Stimulated activated CD4-positive, alpha-beta T cell treated with anti-CD3 and anti-CD28 coated beads, TNF-alpha, amount 100 ng/mL, for 4 hours (primary cell): ENCODE measurements at regions not wholly inside any gene's neighbourhood (a gene's known extent, or its start where the extent isn't known, plus 50 kb on each side); places are given as distances from the start of the nearest gene placed in this dataset.
"Not testable (repeated sequence)": the region's sequence is repeated elsewhere in the genome, so short reads cannot be mapped to it uniquely, and the experiment has no call there.

Experiments used
- DNase-seq, 3 experiments: peaks; one replicate each; pipeline ENCODE4 v3.0.0-alpha.2; 2020; ENCODE audit warnings: low read depth in 3 of 3

DNA sequence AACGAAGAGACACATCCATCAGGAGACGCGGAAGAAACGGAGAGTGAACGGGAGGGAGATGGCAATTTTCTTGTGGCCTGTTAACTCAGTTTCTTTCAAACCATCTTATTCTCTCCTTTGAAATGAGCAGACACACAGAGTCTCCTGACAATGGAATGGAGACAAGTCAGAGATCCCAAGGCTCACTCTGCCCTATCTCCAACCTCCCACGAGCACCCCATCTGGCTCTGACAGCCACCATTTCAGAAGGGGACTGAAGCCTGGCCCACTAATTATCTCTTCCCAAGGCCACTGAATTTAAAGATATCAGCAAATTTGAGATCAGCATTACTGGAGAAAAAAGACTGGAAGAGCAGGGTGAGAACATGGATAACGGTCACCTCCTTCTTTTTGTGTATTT is 215.6 kb downstream of the DHX15 start:
- no peak for DNase-seq

DNA sequence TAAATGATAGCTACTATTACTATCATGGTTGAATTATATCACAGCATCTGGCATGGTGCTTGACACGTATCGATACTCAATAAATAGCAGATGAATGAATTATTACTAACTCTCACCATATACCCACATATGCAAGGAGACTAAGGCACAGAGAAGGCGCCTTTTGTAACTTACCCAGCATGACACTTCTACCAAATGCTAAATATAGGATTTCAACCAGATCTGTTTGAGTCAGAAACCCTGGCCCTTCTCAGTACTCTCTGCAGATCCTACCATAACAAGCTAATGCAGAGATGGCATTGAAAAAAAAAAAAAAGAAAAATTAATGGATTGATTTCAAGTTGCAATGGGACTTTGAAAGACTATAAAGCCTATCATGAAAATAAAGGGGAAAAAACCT is 219.5 kb downstream of the DHX15 start:
- DNase-seq: no peak

DNA sequence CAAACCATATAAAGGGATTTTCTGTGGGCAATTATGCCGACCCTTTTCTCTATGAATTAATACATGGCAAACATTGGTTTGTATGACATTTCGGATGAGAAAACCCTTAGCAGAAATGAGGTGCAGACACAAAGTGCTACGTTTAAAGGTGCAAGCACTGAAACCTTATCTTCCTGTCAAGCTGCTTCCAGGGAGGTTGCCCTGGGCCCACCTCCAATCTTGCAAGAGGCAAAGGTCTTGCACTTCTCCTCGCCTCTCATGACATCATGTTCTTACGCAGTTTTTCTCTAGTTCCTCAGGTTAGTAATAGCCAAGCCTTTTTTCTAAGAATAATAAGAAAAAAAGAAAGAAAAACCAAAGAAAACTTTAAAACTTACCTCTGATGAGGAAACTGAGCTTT is 220.1 kb downstream of the DHX15 start:
- no peak for DNase-seq

DNA sequence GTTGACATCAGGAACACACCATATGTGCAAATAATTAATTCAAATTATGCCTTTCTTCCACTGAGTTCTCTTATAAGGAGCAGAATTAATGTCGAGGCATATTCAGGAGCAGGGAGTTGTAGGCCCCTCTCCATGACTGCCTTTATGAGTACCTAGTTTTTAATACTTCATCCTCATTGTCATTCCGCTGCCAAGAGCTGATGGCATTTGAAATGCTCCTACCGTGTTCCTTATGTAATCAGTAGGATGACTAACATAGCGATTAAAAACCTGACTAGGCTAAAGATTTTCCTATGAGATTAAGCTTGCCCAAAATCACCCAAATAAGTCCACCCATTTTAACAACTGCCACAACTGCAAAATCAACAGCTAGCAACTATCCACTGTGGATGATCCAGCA is 220.6 kb downstream of the DHX15 start:
- no peak for DNase-seq

DNA sequence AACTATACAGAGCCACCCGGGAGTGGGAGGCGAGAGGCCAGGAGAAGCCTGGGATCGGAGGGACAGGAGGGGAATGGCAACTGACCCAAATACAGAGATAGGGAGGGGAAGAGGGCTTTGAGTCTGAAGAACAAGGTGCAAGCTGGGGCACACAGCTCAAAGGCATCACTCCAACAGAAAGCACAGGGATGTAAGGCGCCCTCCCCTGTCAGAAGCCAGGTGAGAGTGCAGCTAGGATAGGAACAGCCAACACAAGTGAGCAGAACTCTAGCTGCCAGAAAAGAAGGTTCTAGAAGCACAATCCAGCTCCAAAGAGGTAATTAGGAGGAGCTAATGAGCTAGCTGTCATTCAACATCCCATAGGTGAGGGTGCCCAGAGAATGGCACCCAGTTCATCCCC is 232.2 kb downstream of the DHX15 start:
- no peak for DNase-seq

DNA sequence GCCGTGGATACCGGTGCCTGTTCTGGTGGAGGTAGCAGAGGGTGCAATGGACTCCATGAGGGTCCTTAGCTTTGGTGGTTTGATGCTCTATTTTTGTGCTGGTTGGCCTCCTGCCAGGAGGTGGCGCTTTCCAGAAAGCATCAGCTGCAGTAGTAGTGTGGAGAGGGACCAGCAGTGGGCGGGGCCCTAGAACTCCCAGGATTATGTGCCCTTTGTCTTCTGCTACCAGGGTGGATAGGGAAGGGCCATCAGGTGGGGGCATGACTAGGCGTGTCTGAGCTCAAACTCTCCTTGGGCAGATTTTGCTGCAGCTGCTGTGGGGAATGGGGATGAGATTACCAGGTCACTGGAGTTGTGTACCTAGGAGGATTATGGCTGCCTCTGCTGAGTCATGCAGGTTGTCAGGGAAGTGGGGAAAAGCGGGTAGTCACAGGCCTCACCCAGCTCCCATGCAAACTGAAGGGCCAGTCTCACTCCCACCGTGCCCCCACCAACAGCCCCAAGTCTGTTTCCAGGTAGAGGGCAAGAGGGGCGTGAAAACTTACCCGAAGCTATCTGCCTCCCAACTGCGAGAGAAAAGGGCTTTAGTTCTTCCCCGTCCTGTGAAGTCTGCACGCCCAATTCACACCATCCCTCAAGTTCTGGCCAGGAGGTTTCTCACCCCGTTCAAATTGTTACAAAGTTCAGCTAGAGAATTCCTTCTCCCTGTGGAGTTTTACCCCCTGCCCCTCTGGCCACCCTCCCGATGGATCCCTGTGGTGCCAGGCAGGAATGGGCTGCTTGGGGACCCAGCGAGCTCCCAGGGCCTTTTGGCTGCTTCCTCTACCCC is 235.0 kb downstream of the DHX15 start:
- DNase-seq: not testable (repeated sequence)

DNA sequence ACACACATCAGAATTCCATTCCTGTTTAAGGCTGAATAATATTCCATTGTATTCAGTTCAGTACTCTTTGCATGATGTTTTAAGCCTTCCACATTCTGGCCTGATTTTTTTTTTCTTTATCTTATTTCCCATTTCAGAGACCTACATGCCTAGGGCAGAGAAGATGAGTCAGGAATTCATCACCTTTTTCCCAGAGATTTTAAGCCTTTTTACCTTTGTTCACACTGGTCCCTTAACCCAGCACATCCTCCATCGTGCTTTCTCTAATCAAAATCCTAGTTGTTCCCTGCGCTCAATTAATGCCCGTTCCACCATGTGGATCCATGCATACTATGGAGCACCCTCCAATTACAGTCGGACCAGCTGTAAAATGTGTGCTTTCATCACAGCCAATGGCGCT is 245.1 kb downstream of the DHX15 start:
- no peak for DNase-seq

DNA sequence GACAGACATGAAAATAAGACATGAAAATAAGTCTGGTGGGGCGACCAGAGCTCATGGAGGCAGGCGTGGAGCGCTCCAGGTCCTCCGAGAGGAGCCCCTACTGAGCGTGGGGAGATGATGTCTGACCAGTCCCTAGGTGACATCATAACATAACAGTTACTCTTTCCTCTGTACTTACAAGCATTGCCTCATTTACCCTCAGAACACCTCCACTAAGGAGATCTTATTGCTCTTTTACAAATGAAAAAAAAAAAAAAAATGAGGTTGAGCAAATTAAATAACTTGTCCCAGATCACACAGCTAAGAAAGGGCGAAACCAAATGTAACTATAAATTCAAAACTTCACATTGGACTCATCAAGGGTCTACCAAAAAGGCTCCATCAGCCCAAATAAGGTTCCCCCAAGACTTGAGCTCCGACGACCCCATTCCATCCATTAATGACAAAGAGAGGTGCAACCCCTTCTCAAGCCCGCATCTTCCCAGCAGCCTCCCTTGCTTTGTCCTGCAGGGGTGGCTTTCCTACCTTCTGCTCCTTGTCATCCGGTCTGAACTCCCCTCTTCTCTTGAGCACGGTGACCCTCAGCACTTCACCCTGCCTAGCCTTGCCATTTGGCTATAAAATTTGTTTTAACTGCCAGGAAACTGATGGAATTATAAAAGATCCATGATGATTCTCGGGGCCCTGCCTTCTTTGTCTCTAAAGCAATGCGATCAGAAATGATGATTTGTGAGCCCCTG is 246.7 kb downstream of the DHX15 start:
- DNase-seq: no peak

DNA sequence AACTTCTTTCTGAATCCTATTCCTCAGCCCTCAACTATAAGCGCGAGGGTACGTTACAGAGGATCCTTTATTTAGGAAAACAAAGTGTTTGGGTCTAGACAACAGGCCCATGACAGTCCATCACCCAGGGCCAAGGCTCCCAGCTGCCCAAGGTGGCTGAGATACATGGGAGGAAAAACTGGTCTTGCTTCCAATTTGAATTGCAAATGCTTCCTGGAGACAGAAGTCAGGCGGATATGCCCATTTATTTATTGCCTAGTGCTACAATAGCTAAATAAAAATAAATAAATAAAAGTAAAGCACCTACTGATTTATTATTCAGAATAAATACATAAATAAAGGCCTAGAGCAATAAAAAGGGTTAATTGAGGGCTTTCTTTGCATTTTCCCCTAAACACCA is 248.7 kb downstream of the DHX15 start:
- DNase-seq: no peak

DNA sequence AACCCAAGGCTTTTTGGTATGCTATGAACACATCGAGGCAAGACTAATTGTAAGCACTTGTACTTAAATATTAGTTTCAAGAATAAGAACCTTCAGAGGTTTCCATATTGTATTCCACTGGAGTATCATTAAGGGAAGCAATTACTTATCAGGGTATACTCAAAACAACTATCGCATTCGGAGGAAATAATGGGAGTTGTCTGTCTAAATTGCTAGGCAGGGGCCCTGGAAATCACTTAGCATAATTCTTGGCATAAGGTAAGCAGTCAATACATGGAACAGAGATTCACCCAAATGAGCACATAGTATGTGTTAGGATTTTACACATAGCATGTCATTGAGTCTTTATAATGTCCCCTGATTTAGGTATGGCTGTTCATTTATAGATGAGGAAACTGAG is 249.4 kb downstream of the DHX15 start:
- no peak for DNase-seq

DNA sequence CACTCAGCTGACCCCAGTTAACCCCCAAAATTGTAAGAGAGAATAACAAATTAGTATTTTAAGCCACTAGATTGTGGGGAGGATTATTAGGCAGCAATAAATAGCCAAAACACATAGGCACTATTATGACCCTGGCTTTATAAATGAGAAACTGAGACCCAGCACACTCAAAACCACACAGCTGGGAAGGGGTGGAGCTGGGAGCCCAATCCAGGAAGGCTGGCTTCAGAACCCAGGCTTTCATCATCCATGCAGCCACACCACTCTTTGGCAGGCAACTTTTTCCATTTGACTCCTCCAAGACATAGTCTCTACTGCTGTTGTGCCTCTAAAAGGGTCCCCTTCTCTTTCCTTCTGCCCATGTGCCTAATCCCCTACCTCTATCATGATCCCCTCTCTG is 253.8 kb downstream of the DHX15 start:
- DNase-seq: no peak

DNA sequence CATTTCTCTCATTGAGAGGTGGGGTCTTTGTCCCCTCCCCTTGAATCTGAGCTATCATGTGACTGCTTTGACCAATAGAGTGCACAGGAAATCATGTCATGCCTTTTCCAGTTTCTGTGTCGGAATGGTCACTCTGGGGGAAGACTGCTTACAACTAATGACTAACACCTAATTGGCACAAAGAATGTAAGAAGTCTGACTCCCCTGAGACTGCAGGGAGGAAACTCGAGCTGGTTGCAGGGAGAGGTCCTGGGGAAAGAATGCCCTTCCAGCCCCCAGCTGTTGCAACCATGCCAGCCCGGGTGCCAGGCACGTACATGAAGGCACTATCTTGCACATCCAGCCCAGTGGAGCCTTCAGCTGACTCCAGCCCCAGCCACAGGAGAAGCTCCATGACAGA is 254.2 kb downstream of the DHX15 start:
- no peak for DNase-seq

DNA sequence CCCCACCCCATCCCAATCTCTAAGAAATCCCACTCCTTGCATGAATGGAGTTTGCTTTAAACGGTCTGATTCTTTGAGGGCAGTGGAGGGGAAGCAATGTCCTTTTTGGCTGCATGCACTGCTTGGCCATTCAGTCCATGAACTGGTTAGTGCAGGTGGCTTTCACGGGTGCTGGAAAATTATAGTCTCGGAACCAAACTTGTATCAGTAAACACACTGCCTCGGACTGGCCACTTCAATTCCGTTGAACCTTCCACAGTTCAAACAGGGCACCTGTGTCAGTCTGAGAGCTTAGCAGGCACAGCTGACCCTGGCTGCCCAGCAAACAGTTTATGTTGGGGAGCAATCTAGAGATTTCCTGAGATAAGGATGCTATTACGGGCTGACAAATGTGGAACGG is 255.6 kb downstream of the DHX15 start:
- DNase-seq: no peak

DNA sequence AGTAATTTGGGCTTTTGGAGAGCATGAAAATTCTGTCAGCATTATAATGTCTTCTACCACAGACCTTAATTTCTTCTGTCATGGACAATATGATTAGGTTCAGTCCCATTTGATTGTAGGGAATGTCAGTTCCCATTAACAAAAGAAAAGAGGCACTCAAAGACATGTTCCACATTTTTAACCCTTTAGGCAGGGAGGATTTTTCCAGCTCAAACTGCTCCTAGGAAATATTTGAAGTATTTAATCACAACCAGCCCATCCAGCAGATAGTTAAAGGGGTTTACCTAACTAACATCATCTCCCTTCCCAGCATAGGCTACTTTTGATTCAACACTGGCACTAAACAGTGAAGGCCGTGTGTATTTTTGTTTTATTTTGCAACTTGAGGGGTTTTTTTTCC is 256.0 kb downstream of the DHX15 start:
- no peak for DNase-seq

DNA sequence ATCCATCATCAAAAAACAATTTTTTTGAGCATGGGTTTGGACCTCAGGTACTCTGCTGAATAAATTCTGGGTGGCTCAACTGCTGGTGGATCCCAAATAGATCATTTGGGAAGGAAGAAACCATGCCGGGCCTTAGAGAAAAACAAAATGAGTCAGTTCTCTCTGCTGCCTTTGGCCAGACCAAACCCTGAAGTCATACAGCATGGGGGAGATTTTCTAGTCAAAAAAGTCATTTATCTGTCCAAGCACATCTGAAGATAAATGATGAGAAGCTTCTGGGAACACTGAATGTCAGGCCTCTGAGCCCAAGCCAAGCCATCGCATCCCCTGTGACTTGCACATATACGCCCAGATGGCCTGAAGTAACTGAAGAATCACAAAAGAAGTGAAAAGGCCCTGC is 261.4 kb downstream of the DHX15 start:
- no peak for DNase-seq

DNA sequence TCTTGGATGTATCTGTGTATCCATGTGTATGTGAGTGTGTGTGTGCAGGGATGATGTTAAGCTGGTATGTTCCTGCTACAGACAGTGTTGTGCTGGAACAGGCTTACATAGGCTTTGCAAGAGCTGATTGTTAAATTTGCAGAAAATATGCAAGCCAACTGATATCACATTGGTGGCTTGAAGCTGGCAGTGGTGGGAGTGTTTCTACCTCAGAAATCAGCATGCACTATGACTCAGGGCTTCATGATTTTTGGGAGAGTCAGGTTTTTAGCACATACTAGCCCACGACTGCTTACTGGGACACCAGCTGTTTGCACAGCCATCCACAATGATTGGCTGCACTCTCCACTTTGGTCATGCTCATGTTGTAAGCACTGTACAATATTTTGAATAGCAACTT is 261.8 kb downstream of the DHX15 start:
- DNase-seq: no peak

DNA sequence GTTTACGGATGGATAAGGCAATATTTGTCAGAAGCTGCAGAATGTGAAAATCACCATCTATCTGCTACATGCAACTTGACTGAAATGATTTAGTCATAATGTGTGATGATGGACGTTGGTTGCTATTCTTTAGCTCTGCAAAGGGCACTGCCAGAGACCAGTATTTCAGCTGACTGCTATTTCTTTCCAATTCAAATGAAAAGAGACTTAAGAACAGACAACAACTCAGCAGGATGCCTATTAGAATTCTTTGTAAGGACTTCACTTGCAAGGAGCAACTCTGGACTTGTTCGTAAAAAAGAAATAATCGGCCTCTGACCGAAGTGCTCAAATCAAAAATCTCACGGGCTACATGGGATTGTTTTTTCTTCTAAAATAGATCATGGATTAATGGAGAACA is 262.7 kb downstream of the DHX15 start:
- DNase-seq: no peak

DNA sequence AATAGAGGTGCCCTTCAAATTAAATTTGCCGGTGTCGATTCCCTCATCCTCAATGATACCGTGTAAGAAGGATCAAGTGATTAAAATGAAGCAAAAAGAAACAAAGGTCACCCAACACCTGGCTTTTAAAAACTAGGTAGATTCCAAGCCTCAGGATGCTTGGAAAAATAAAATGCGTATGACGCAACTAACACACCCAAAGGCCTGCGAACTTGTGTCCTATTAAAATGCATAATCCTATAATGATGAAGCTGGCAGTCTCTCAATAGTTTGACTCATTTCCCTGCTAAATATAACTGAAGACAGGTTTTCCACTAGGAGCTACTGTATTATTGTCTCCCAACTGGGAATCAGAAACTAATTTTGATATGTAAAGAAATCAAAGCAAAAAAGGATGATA is 263.2 kb downstream of the DHX15 start:
- DNase-seq: no peak

DNA sequence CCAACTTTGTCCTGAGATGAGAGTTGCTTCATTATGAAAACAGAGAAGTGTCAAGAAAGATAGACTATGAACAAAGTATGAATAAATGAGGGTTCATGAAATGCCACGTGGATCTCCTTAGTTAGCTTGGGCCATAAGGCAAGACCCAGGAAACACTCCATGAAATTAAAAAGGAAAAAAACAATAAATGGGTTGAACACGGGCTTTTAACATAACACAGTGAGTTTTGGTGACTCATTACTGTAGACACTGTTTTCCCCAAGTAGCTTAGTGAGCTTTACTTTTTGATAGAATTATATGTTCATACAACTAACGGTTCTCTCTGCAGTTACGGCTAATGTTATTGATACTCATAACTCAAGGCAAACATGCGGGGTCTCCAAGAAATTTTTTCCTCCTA is 265.0 kb downstream of the DHX15 start:
- no peak for DNase-seq

DNA sequence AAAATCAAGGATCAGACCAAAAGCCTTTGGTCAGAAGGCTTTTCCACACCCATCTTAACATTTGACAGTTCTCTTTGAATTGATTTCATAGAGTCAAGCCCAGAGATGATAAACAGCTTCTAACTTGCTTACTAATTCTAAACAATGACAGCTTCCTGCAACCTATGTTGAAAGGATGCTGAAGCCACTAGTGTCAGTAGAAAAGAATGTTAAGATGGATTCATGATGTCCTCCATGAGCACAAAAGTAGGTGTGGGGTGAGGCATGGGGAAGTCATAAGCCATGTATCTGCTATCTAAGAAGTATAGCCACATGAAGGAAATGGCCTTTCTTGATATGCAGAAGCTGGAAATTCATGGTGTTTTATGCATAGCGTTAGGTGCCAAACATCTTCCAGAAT is 269.3 kb downstream of the DHX15 start:
- DNase-seq: no peak

DNA sequence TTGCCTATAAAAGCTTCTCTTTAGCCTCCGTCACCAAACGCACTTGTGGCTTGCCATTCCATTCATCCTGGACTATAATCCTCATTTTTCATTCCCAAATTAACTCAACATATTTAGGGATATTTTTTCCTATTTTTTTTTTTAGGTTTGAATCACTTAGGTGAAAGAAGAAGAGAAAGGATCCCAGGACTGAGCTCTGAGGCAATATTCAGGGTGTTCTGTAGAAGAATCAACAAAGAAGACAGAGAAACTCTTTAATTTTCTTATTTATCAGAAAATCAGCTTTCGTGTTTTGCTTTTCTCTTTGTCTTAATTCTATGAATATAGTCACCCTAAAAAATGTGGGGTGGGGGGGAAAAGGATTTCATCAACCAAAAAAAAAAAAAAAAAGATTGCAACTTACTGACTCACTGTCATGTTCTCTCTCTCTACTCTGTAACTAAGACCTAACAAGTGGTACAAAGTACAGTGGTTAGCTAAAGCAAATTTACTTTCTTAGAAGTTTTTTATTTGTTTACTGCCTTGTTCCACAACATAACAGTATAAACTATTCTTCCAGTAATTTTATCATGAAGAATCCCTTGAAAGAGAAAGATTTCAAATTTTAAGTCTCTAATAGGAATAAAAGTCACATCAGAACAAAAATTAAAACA is 272.0 kb downstream of the DHX15 start:
- DNase-seq: no peak

DNA sequence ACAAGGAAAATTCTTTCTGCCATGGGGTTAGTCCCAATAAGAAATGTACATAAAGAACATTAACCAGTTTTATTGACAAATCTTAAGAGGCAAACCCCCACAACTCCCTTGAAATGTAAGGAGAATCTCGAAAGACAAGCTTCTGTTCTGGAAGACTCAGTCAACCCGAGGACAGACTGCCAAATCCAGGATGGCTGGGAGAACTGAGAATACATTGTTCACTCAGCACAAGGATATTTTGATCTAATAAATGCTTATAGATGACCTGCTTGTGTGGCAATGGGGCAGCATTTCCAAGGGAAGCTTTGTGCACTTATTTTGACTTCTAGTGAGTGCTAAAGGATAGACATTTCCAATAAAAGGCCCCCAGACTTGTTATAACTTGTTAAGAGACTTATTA is 280.4 kb downstream of the DHX15 start:
- DNase-seq: no peak

DNA sequence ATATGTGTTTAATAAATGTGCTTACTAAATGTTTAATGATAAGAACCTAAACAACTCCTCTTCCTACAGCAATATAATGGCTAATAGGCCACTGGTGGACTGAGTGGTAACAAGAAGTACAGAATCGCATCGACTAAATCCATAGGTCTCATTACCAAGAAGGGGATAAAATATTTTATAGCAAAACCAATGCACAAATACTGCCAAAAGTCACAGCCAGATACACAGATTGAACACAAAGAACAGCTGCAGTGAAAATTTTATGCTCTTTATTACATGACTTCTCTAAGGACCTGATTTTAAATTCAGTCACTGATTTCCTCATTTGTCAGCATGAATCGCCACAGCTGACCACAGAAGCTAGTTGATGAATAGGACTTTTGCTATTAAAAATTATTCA is 285.4 kb downstream of the DHX15 start:
- DNase-seq: no peak
